GM19463 (cell line): ENCODE measurements at regions not wholly inside any gene's neighbourhood (a gene's known extent, or its start where the extent isn't known, plus 50 kb on each side); places are given as distances from the start of the nearest gene placed in this dataset.

Source experiments
- ATAC-seq: cut with Tn5 transposase; IDR thresholded peaks from one replicate; pipeline ENCODE4 v1.9.1; 2021; ENCODE audit warnings: mild to moderate bottlenecking, moderate library complexity; ENCODE audit not compliant: unreplicated experiment

DNA sequence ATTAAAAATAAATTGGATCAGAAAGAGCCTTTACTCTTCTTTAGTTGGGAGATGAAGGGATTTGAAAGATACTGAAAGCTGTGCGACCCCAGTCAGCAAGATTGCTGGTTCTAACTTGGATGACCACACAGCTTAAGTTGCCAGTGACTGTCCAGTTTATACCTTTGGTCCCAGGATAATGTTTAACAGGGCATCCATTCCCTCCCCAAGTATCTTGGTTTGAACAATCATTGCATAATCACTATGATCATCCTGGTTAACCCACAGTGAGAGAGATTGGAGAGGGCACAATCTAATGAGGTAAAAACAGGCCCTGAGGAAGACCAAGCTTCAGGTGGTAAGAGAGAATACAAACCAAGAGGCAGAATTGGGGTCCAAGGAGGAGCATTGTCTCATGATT, 798.3 kb downstream of the MAFB start:
- no peak for ATAC-seq

GRCh38 chr20:39888310-39888709, 800.7 kb downstream of the MAFB start:
- no peak for ATAC-seq

DNA sequence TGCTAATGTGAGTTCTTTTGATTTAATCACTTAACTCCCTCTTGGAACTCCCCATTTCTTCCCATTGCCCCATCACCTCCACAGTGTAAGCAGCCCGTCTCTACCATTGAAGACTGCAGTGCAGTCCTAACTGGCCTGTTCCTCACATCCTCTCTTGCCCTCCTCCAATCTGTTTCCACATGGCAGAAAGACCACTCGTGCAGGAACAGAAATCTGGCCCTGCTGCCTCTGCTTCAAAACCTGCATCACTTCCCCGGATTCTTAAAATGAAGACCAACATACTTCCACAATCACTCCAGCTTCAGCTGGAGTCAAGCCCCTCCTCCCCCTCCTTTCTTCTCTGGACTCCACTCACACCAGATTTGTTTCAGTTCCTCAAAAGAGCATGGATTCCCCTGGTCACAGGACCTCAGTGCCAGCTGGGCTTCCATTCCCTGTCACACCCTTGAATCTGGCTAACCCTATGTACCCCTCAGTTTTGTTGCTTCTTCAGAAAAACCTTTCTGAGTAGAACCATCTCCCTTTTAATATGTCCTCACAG, 802.3 kb downstream of the MAFB start:
- ATAC-seq: no peak

DNA sequence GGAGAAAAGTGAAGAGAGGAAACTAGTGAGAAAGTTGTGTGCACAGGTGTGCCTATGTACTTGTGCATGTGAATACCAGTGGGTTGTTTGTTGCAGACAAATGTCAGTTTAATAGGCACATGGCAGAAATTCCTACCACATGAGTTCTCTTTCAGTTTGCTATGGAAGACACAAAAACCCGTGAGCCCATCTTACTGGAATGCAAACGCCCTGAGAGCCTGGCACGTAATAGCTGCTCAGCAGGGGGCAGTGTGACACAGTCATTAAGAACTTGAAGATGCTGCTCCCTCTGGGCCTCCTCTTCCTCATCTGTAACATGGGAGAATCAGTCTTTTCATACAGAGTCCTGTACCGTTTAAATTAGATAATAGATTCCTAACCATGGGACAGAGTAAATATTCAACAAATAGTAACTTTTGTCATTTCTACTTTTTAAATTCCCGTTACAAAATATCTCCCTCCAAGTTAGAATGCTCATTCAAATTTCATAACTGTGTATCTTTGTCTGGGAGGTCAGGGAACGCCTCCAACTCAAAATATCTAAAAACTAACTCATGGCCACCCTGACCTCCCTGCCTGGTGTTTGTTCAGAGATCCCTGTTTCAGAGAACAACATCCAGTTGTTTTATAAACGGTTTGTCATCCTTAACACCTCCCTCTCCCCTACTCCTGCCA, 802.9 kb downstream of the MAFB start:
- no peak for ATAC-seq

GRCh38 chr20:39882806-39883205, 806.2 kb downstream of the MAFB start:
- no peak for ATAC-seq

DNA sequence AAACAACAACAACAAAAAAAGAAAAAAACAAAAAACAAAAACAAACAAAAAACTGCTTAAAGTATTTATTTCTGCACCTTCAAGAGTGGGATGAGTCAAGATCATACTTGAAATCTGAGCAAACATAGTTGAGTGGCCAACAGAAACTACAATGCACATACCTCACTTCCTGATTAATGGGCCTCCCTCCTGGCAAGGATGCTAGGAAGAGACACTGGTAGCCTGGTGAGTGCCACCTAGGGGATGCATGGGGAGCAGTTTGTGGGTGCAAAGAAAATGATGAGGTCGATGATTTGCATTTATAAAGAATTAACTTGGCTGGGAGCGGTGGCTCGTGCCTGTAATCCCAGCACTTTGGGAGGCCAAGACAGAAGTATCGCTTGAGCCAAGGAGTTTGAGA, 808.1 kb downstream of the MAFB start:
- no peak for ATAC-seq

GRCh38 chr20:39879296-39879695, 809.7 kb downstream of the MAFB start:
- ATAC-seq: no peak

- ATAC-seq: no peak
These were observed 810.2 kb downstream of the MAFB start for GRCh38 chr20:39878809-39879208.

DNA sequence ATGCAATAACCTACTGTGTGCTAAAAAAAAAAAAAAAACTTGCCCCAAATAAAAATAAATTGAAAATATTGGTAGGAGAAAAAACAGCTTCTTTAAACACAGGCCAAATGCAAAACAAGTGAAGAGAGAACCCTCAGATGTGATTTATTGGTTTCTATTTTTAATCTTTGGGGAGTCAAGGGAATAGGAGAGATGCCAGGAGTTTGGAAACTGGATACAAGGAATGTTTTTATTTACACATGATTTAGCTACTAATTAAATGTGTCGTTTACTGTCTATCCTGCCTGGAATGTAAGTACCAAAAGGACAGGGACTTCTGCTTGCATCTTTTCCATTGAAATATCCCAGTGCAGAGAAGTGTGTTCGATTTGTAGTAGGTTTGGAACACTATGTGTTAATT, 810.7 kb downstream of the MAFB start:
- ATAC-seq: no peak

GRCh38 chr20:39877788-39878187, 811.2 kb downstream of the MAFB start:
- ATAC-seq: no peak

GRCh38 chr20:39876976-39877635, 811.9 kb downstream of the MAFB start:
- no peak for ATAC-seq

GRCh38 chr20:39875492-39876110, 813.4 kb downstream of the MAFB start:
- no peak for ATAC-seq

DNA sequence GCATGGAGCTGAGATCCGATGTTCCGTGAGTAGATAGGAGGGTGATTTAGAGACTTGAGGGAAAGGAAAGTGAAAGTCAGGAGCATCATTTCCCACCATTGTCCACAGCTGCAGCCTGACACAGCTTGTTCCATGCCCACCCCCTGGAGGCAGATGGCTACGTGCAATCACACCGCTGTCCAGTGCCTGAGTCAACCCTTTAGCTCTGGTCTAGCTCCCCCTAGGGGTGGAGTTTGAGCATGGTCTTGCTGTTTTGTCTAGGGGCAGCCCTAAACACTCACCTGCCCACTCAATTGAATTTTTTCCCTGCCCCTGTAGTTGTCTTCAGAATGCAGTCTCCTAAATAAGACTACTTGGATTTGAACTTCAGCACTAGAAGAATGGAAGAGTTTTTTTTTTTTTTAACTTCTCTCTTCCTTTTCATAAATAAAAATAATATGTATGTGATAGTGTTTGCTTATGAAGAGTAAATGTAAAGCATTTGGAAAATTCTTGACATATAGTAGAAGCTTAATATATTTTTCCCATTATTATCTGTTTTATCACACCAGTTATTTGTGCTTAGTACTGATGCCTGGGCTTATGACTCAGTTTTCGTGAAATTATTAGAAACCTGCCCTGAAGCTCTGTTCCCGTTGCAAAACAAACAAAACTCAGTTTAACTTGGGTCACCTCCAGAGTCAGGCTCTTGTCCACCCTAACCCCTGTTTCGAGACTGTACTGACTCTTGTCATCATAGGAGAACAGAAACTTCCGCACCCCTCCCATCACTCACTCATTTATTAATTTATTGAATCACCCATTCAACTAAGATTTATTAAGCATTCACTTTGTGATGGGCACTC, 814.8 kb downstream of the MAFB start:
- ATAC-seq: peak; percentile 87

DNA sequence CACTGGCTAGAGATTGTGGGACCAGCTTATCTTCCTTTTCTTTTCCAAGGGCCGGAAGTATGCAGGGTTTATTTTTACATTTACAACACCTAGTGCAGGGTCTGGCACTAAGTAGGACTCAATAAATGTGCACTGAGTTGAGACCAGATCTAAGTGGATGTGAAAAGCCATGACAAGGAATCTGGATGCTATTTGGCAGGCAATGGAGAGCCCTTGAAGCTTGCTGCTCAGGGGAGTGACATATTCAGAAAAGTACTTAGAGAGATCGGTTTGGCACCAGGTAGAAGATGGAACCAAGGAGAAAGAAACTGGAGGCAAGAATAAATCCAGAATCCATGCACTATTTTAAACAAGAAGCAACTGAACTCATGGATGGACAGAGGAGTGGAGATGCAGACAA, 815.8 kb downstream of the MAFB start:
- ATAC-seq: no peak

- no peak for ATAC-seq
These were observed 818.0 kb downstream of the MAFB start for GRCh38 chr20:39871013-39871412.

DNA sequence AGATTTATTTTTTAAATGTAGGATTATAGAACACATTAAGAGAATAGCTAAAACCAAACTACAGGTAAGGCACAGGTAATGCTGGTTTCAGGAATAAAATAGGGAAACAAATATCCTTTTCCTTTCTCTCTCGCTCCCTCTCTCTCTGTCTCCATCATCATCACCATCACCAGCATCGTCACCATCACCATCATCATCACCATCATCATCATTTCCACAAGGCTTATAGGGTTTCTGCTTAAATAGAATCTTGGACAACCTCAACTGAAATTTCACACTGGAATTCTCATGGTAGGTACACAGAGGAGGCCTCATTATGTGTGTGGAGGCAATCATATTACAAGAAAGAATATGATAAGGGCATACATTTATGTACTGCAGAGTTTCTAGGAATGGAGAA, 823.6 kb downstream of the MAFB start:
- ATAC-seq: no peak

DNA sequence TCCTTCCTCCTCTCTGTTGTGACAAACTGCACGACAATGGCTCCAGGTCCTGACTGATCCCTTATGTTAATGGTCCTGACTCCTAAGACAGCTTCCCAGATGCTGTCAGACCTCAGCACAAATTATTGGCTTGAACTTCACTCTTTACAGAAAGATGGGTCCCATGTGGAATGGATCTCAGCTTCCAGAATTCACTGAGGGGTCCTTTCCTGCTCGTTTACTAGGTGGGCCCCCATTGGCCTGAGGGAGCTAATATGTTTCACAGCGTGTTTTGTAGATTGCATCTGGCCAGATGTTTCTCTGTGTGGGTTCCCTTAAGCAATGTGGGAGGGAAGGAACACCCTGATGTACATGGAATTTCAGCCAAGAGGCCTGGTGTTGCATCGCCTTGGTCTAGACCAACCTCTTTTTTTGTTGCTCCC, 826.6 kb downstream of the MAFB start:
- ATAC-seq: no peak

DNA sequence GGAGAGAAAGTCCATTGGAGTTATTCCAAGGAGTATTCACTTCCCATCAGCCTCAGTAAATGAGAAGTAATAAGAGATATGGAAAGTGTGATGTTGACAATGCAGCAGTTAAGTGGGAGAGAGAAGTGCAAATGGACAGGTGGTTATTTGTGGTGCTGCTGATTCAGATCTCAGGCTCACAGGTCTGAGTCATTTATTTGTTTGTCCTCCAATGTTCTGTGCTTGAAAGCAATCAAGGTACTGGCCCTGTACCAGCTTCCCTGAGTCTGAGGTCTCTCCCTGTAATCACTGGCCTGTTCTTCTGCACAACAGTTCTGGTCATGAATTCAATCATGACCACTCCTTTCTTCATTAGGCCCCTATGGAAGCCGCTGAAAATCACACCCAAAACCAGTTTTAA, 827.7 kb downstream of the MAFB start:
- no peak for ATAC-seq

- no peak for ATAC-seq
These were observed 831.2 kb downstream of the MAFB start for GRCh38 chr20:39857835-39858234.

GRCh38 chr20:39857187-39857586, 831.8 kb downstream of the MAFB start:
- no peak for ATAC-seq

DNA sequence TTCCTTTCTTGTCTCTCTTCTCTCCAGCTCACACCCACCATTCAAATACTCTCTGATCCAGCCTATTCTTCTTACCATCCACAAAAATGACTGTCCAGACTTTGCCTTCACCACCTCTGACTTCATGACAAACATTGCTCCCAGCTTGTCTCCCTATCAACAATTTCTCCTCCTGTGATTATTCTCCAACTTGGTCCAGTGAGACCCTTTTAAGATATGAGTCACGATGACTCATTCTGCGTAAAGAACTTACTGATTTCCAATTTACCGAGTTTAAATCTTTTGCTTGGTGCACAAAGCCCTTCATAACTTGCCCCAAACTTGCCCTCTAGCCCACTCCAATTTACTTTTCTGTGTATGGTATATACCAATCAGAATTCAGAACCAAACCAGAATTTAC, 833.2 kb downstream of the MAFB start:
- no peak for ATAC-seq
